Activated T-cell treated with anti-CD3 and anti-CD28 coated beads, Interleukin-2, amount 50 U/mL, for 72 hours (primary cell): ENCODE measurements at regions not wholly inside any gene's neighbourhood (a gene's known extent, or its start where the extent isn't known, plus 50 kb on each side); places are given as distances from the start of the nearest gene placed in this dataset.

Experiments used
- ATAC-seq, 2 donors: fragments of 150-1000 bp; cut with Tn5 transposase; replicated peaks in 1 of 2; 2 replicates each; pipeline ENCODE4 v1.10.0; 2021; ENCODE audit warnings: moderate library complexity in 2 of 2, mild to moderate bottlenecking in 1 of 2
- DNase-seq, 2 donors: peaks; one replicate each; pipeline ENCODE4 v3.0.0; 2021 to 2022; ENCODE audit warnings: mixed read lengths in 1 of 2
- H3K27ac Mint-ChIP-seq: one replicate; pipeline ENCODE4 v1.8.0; 2022; ENCODE audit warnings: mild to moderate bottlenecking, moderate library complexity, mixed read lengths
- H3K27me3 Mint-ChIP-seq: one replicate; pipeline ENCODE4 v1.8.0; 2022; ENCODE audit warnings: low read depth, mixed read lengths
- H3K36me3 Mint-ChIP-seq, 2 donors: one replicate each; pipeline ENCODE4 v1.8.0; 2022; ENCODE audit warnings: mixed read lengths in 2 of 2, mild to moderate bottlenecking in 1 of 2; ENCODE audit not compliant: insufficient read depth in 2 of 2
- H3K4me1 Mint-ChIP-seq: one replicate; pipeline ENCODE4 v1.8.0; 2022; ENCODE audit warnings: low read depth, mixed read lengths
- H3K4me3 Mint-ChIP-seq, 2 donors: one replicate each; pipeline ENCODE4 v1.8.0; 2022; ENCODE audit warnings: mild to moderate bottlenecking in 2 of 2, mixed read lengths in 2 of 2, moderate library complexity in 2 of 2
- H3K9me3 Mint-ChIP-seq, 2 donors: one replicate each; pipeline ENCODE4 v1.8.0; 2022; ENCODE audit warnings: mixed read lengths in 2 of 2

DNA sequence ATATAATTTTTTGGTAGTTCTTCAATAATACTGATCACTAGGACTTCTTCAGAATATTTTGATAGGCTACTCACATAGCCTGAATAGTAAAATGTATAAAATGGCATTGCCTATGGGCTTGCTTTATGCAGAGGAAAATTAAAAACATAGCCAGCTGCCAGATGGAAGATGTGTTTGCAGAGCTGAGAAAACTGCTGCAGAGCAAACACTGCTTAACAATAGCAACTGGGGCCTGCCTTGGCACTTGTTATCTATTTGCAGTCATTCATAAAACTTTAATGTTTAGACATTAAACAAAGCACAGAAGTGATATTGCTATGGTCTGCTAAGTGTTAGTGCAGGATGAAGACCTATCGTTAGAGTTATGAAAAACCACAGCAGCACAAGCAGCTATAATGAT, 151.5 kb upstream of the SMC2 start:
- H3K36me3 Mint-ChIP-seq: no peaks in the 10 kb centered on the region
- no peak for ATAC-seq
- H3K9me3 Mint-ChIP-seq: no peaks in the 10 kb centered on the region
- no peaks in the 10 kb centered on the region for H3K4me1 Mint-ChIP-seq
- no peak overlapping the region for H3K27ac Mint-ChIP-seq
- H3K4me3 Mint-ChIP-seq: no peak overlapping the region
- DNase-seq: no peak
- H3K27me3 Mint-ChIP-seq: peaks cover 7% of the 10 kb centered on the region

GRCh38 chr9:103949096-103949495, 145.0 kb upstream of the SMC2 start:
- no peaks in the 10 kb centered on the region for H3K36me3 Mint-ChIP-seq
- H3K4me3 Mint-ChIP-seq: no peak overlapping the region
- H3K27ac Mint-ChIP-seq: no peak overlapping the region
- peaks cover 22% of the 10 kb centered on the region for H3K27me3 Mint-ChIP-seq
- ATAC-seq (no peak), DNase-seq (no peak)
- H3K9me3 Mint-ChIP-seq: peaks cover 0 to 3% of the 10 kb centered on the region in 2 donors
- peaks cover 4% of the 10 kb centered on the region for H3K4me1 Mint-ChIP-seq

DNA sequence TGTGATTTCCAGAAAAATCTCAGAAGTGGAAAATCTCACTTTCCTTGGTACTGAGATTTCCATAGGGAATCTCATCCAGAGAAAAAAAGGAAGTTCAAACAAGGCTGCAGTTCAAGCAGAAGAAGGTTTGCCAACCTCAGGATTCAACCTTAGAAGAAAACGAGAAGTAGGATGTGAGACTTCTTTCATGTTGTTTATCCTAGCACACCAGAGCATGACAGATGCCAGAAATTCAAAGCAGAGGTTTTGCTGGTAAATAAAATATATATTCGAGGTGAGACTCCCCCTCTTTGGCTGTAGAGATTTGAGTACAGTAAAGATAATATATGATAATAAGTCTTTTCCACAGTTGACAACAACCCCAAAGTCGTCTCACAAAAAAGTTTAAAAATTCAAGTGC, 116.9 kb upstream of the SMC2 start:
- Mint-ChIP-seq H3K27me3 (no peaks in the 10 kb centered on the region), H3K4me3 (no peak overlapping the region), H3K4me1 (no peaks in the 10 kb centered on the region), H3K27ac (no peak overlapping the region), H3K9me3 (peaks cover 0 to 4% of the 10 kb centered on the region in 2 donors), H3K36me3 (no peaks in the 10 kb centered on the region)
- ATAC-seq: no peak
- DNase-seq: no peak

- Mint-ChIP-seq H3K27ac (no peak overlapping the region), H3K4me3 (no peak overlapping the region), H3K36me3 (no peaks in the 10 kb centered on the region), H3K9me3 (no peaks in the 10 kb centered on the region), H3K4me1 (no peaks in the 10 kb centered on the region), H3K27me3 (no peaks in the 10 kb centered on the region)
- no peak for ATAC-seq
- no peak for DNase-seq
Observed at GRCh38 chr9:103978396-103978795, 115.7 kb upstream of the SMC2 start.

- H3K36me3 Mint-ChIP-seq: no peaks in the 10 kb centered on the region
- no peak overlapping the region for H3K4me3 Mint-ChIP-seq
- peaks cover 12% of the 10 kb centered on the region for H3K27me3 Mint-ChIP-seq
- H3K4me1 Mint-ChIP-seq: no peaks in the 10 kb centered on the region
- no peak for ATAC-seq
- H3K9me3 Mint-ChIP-seq: peaks cover 0 to 1% of the 10 kb centered on the region in 2 donors
- DNase-seq: no peak
- H3K27ac Mint-ChIP-seq: no peak overlapping the region
Observed at GRCh38 chr9:103981912-103982311, 112.2 kb upstream of the SMC2 start.

- Mint-ChIP-seq H3K4me3 (no peak overlapping the region), H3K36me3 (no peaks in the 10 kb centered on the region), H3K4me1 (peaks cover 7% of the 10 kb centered on the region), H3K27me3 (peaks cover 13% of the 10 kb centered on the region), H3K27ac (no peak overlapping the region), H3K9me3 (peaks cover 0 to 1% of the 10 kb centered on the region in 2 donors)
- DNase-seq (no peak), ATAC-seq (no peak)
Observed at GRCh38 chr9:103985077-103985476, 109.0 kb upstream of the SMC2 start.

DNA sequence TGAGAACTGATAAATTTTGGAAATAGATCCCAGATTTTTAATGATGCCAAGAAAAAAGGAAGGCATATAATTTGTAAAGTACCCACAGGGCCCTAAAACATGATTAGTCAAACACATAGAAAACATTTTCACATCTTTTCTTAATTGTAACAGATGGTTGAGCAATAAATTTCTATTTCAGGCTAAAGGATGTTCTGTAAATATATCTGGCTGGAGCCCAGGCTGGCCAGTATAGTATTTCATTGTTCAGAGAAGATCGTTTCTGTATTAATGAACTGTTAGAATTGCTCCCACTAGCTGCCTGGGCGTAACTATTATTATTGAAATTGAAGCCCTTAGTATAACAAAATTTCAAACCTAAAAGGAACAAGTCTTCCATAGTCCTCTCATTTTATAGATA, 105.3 kb upstream of the SMC2 start:
- H3K9me3 Mint-ChIP-seq: peaks cover 0 to 3% of the 10 kb centered on the region in 2 donors

GRCh38 chr9:103990311-103990710, 103.8 kb upstream of the SMC2 start:
- peaks cover 7% of the 10 kb centered on the region for H3K27me3 Mint-ChIP-seq
- DNase-seq: peak in 1 of 2 donors; percentile 6
- peaks cover 17% of the 10 kb centered on the region for H3K4me1 Mint-ChIP-seq
- H3K27ac Mint-ChIP-seq: peak overlapping the region; percentile 13
- peak overlapping the region in 1 of 2 donors; percentile 31 for H3K4me3 Mint-ChIP-seq
- peaks cover 0 to 3% of the 10 kb centered on the region in 2 donors for H3K9me3 Mint-ChIP-seq
- peak; percentile 49 to 64 for ATAC-seq
- peaks cover 0 to 3% of the 10 kb centered on the region in 2 donors for H3K36me3 Mint-ChIP-seq

More for the DNA sequence above, 105.3 kb upstream of the SMC2 start:
- H3K36me3 Mint-ChIP-seq: peaks cover 0 to 3% of the 10 kb centered on the region in 2 donors
- no peak overlapping the region for H3K4me3 Mint-ChIP-seq
- H3K4me1 Mint-ChIP-seq: peaks cover 17% of the 10 kb centered on the region
- DNase-seq (no peak), ATAC-seq (no peak)
- H3K27ac Mint-ChIP-seq: no peak overlapping the region
- H3K27me3 Mint-ChIP-seq: peaks cover 11% of the 10 kb centered on the region

DNA sequence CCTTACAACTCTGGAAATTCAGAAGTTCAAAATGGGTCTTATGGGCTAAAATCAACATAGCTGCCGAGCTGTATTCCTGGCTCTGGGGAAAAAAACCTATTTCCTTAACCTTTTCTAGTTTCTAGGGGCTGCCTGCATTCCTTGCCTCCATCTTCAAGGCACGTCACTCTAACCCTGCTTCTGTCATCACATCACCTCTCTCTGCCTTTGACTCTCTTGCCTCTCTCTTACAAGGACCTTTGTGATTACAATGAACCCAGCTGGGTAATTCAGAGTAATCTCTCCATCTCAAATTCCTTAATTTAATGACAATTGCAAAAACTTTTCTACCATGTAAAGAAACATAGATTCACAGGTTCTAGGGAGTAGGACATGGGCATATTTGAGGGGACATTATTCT, 103.1 kb upstream of the SMC2 start:
- no peak for DNase-seq
- Mint-ChIP-seq H3K36me3 (peaks cover 0 to 3% of the 10 kb centered on the region in 2 donors), H3K9me3 (peaks cover 0 to 2% of the 10 kb centered on the region in 2 donors), H3K27me3 (peaks cover 7% of the 10 kb centered on the region), H3K4me3 (peak overlapping the region; percentile 73 to 99), H3K27ac (peak overlapping the region; percentile 99), H3K4me1 (peaks cover 17% of the 10 kb centered on the region)
- no peak for ATAC-seq

- H3K27me3 Mint-ChIP-seq: peaks cover 4% of the 10 kb centered on the region
- H3K27ac Mint-ChIP-seq: peak overlapping the region; percentile 99
- peaks cover 0 to 2% of the 10 kb centered on the region in 2 donors for H3K9me3 Mint-ChIP-seq
- ATAC-seq (peak; percentile 86 to 89), DNase-seq (peak; percentile 13 to 28)
- peak overlapping the region; percentile 73 to 99 for H3K4me3 Mint-ChIP-seq
- peaks cover 17% of the 10 kb centered on the region for H3K4me1 Mint-ChIP-seq
- peaks cover 0 to 3% of the 10 kb centered on the region in 2 donors for H3K36me3 Mint-ChIP-seq
Observed at GRCh38 chr9:103991698-103992097, 102.4 kb upstream of the SMC2 start.

- Mint-ChIP-seq H3K4me1 (peaks cover 17% of the 10 kb centered on the region), H3K27ac (no peak overlapping the region), H3K4me3 (no peak overlapping the region), H3K9me3 (peaks cover 0 to 2% of the 10 kb centered on the region in 2 donors), H3K27me3 (no peaks in the 10 kb centered on the region), H3K36me3 (peaks cover 0 to 3% of the 10 kb centered on the region in 2 donors)
- DNase-seq: no peak
- ATAC-seq: no peak
Observed at GRCh38 chr9:103992938-103993579, 101.0 kb upstream of the SMC2 start.

GRCh38 chr9:103997856-103998370, 96.2 kb upstream of the SMC2 start:
- Mint-ChIP-seq H3K4me1 (no peaks in the 10 kb centered on the region), H3K27me3 (peaks cover 8% of the 10 kb centered on the region), H3K4me3 (no peak overlapping the region), H3K9me3 (no peaks in the 10 kb centered on the region), H3K27ac (no peak overlapping the region), H3K36me3 (no peaks in the 10 kb centered on the region)
- DNase-seq (no peak), ATAC-seq (no peak)

DNA sequence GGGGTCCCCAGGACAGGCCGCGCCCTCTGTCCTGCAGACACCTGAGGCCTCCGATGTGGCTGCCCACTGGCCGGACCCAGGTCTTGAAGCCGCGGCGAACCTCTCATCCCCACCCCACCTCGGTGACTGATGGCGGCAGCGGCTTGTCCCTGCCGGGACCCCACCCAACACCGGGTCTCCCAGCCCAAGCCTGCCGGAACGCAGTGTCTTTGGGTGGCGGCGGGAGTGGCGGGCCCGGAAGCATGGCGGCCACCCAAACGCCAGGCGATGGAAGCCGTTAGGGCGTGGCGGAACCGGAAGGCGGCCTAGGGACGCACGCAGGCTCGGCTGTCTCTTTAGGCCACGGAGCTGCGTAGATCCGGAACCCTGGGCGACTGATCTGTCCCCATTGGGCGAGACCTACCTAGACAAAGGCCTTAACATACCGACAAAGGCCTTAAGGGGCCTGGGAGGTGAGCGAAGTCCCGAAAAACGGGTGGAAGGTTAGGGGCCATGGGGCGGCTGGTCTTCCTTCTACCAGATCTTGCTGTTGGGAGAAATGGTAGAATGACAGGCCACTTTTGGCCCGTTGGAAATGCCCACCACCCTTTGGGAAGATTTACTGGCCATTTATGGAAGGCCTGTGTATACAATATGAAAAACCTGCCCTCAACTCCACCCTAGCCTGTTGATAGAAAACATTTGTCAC, 94.6 kb upstream of the SMC2 start:
- H3K4me3 Mint-ChIP-seq: no peak overlapping the region
- no peaks in the 10 kb centered on the region for H3K4me1 Mint-ChIP-seq
- ATAC-seq (no peak), DNase-seq (no peak)
- no peaks in the 10 kb centered on the region for H3K9me3 Mint-ChIP-seq
- H3K36me3 Mint-ChIP-seq: no peaks in the 10 kb centered on the region
- no peak overlapping the region for H3K27ac Mint-ChIP-seq
- peaks cover 16% of the 10 kb centered on the region for H3K27me3 Mint-ChIP-seq
